Inflammatory macrophage treated with lipopolysaccharide for 4 hours (primary cell): ENCODE measurements at regions not wholly inside any gene's neighbourhood (a gene's known extent, or its start where the extent isn't known, plus 50 kb on each side); places are given as distances from the start of the nearest gene placed in this dataset.
"Not testable (repeated sequence)": the region's sequence is repeated elsewhere in the genome, so short reads cannot be mapped to it uniquely, and the experiment has no call there.

Source experiments
- DNase-seq: peaks from one replicate; pipeline ENCODE4 v3.0.0-alpha.2; 2020

DNA sequence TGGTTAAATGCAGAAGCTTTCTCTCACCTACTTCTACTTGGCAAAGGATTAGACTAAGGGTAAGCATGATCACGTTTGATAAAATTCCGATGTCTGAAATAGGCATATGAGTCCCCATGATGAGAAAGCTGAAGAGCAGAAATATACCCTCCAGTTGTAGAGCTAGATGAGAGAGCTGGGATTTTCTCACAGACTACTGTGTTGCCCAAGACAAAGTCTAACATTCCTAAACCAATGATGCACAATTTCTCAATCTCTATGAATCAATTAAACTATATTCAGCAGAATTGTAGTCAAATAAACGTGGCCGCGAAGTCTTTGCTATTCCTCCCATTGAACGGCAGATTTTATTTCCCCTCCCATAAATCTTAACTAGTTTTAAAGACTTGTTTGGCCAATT is 699.2 kb downstream of the KCNT2 start:
- no peak for DNase-seq

DNA sequence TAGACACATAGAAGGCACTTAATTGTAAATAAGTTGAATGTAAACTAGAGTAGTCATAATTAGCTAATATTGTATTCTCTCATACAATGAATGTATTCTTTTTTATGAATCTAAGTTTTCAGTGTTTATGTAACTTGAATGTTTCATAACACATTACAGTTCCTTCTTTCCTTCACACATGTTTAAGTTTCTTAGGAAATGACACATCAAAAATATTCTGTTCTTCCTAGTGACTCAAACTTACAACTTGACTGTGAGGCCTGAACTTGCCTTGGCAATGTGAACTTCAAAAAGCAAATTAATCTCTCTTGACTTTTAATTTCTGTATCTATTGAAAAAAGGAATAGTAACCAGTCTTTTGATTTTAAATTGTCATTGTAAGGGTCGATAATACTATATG is 700.1 kb downstream of the KCNT2 start:
- DNase-seq, result peak; percentile 78

DNA sequence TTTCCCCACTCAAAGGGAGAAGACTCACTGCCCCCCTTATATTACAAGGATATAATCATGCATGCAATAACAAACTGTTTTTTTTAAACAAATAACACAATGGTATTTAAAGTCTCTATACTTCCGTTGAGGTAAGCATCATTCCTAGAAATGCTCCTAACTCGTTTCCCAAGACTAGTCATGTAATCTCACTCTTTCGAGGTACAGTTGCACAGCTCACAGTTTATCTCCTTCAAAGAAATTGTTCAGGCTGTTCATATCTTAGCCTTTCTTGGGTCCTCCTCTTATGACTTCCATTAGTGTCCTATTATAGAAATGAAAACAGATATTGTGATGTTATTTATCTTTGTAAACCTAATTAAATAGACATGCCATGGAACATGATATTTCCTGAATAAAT is 705.0 kb downstream of the KCNT2 start:
- DNase-seq, result no peak

DNA sequence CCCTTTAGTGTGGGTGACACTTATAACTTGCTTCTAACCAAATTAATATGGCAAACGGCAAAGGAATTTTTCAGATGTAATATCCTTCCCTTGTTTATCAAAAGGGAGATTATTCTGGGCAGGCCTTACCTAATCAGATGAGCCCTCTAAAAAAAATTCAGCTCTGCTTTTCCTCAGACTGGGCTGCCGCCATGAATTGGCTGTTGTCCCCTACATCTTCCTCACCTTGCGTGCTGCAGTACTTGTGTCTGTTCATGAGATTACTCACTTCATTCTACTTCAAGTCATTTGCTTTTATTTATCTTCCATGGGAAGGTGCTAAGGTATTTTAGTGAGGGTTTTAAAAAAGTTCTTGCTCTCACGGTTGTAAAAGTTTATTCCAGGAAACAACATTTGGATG is 705.5 kb downstream of the KCNT2 start:
- DNase-seq, result no peak

DNA sequence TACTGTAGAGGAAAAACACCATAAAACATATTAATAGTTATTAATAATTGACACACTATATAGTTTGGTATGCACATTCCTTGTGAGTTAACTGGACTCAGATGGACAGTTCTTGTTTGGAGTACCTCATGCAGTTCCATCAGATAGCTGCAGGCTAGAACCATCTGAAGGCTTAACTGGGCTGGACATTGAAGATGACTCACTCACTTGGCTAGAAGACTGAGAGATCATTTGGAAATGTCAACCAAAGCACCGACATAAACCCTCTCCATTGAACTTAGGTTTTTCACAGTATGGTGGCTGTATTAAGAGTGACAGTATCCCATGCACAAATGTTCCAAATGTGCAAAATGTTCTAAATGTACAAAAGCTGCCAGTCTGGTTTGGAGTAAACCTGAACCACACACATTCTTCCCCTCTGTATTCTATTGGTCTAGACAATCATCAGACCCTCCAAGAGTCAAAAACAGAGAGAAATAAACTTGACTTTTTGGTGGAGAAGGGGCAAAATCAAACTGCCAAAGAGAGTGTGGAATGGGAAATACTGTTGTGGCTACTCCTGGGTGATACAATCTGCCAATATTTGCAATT is 708.4 kb downstream of the KCNT2 start:
- DNase-seq, result no peak

DNA sequence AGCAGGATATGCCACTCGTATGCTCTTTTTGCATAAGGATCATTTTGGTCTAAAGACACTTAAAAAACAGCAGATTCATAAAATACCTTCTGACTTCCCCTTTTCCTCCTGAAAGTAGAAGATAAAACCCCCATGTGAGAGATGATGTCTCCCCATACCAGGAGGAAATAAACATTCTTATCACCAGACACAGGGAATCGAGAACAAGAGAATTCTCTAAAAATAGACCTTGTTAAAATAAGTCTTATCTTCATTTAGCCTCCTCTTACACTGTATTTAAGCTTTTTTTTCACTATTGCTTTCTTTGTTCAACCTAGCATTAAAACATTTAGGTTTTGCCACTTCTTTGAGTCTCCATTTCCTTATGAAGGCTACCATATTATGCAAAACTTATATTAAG is 709.3 kb downstream of the KCNT2 start:
- peak; percentile 13 for DNase-seq

- no peak for DNase-seq
These were observed 709.9 kb downstream of the KCNT2 start for GRCh38 chr1:195898373-195898772.

GRCh38 chr1:195897076-195897475 is 711.2 kb downstream of the KCNT2 start:
- DNase-seq, result no peak

GRCh38 chr1:195894411-195894810 is 713.8 kb downstream of the KCNT2 start:
- no peak for DNase-seq

DNA sequence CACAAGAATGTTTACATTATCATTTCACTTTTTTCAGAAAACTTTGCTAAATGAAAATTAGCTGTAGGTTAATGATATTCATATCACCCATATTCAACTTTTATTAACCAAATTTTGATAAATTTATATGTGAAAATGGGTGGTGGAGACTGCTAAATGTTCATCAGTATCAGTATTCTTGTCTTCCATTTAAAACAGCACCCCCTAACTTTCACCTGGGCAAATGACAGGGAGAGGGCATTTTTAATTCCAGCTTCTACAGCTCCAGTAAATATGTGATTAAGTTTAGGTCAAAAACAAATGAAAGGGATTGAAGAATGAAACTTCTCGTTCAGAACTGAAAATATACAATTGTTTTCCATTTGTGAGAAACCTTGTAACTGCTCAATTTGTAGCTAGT is 722.2 kb downstream of the KCNT2 start:
- DNase-seq, result no peak

- no peak for DNase-seq
These were observed 729.8 kb downstream of the KCNT2 start for GRCh38 chr1:195878478-195878877.

DNA sequence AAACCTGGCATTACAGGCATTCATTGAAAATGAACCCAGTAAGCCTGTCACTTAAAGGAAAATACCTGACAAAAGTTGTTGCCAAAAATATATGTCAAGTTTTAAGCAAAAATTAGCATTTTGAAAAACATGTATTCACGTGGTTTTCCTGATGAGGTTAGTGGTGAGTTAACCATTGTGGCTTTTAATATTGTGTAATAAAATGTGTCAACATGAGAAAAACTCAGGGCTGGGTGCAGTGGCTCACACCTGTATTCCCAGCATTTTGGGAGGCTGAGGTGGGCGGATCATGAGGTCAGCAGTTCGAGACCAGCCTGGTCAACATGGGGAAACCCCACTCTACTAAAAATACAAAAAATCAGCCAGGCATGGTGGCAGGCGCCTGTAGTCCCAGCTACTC is 731.4 kb downstream of the KCNT2 start:
- DNase-seq, result no peak

GRCh38 chr1:195872376-195872775 is 735.9 kb downstream of the KCNT2 start:
- no peak for DNase-seq

- no peak for DNase-seq
These were observed 740.6 kb downstream of the KCNT2 start for GRCh38 chr1:195867638-195868037.

GRCh38 chr1:195866781-195867222 is 741.4 kb downstream of the KCNT2 start:
- no peak for DNase-seq

DNA sequence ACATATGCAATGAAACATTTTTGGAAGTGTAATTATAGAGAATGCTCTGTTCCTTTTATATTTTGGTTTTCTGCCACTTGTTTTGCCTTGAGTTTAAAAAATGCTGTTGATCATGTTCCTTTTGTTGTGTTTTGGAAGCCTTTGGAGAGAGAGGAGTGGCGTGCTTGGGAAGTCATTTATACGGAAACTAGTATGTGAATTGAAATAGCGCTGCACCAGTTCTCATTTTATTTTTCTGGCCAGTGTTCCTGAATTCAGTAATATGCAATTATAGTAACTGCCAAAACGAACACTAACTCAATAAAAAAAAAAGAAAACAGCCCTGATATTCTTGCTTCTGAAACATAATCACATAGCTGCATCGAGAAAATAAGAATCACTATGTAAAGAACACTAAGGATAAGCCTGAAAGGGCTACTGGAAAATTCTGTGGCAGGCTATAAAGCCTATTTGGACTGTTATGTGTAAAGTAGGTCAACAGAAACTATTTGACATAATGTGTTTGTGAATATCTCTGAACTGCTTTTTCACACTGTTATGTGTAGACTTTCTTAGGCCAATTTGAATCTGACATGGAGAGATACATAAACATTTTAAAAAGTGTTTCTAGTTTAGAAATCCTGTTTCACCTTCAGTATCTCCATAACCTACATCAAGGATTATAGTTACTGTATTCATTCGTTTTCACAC is 742.0 kb downstream of the KCNT2 start:
- no peak for DNase-seq

DNA sequence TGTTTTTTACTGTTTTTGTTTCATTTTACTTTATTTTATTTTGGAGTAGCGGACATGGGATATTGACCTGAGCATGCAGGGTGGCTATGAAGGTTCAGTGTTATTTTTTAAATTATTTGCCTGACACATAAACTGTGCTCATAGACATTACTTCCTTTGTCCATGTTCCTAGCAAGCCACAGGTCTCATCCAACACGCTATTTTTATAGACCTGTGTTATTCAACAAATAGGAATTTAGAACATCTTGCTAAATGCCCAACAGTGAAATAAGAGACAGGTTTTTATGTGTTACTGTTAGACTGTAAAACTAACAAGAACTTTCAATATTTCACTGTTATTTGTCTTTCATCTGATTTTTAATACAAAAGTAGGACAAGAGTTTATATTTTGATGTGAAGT is 756.4 kb downstream of the KCNT2 start:
- DNase-seq, result no peak

DNA sequence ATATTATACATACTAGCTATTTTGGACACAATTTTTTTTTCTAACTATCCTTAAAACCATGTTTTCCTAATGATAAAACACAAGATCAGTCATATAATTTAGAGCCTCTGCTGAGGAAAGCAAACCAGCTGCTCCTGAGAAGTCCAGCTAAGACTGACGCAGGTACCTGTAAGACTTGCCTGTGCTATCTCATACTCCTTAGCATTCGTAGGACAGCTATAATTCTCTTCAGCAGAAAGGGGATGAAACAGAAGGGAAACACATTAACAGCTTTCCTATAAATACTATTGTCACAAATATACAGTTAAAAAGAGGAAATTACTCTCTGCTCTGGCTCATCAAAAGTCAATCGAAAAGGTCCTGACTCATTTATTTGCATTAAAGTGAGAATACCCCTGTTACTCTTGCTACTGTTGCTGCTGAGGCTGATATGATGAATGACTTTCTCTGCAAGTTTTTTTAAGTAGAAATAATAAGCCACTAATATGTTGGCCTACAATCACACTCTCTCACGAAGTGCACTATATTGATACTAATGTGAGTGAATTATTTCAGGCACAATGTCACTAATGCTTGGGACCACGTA is 757.1 kb downstream of the KCNT2 start:
- no peak for DNase-seq

GRCh38 chr1:195849180-195849579 is 759.1 kb downstream of the KCNT2 start:
- DNase-seq, result no peak

GRCh38 chr1:195847957-195848875 is 760.0 kb downstream of the KCNT2 start:
- DNase-seq, result not testable (repeated sequence)

DNA sequence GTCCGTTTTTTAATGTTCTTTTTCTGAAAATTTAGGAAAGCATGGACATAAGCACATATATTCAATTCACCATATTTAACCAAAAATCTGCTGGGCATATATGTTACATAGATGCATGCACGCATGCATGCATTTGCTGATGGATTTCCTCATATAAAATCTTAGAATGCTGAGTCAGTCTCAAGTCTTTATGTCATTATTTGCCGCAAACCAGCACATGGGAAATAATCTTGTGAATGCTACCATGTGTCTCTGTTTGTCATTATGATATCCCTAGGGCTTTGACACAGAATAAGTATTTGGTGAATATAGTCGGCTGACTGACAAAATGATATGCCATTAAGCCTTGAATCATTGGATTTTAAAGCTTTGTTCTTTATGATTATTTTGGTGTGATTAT is 776.5 kb downstream of the KCNT2 start:
- DNase-seq, result no peak

- DNase-seq, result no peak
These were observed 779.9 kb downstream of the KCNT2 start for GRCh38 chr1:195828325-195828724.

GRCh38 chr1:195820925-195821324 is 787.3 kb downstream of the KCNT2 start:
- DNase-seq, result no peak

DNA sequence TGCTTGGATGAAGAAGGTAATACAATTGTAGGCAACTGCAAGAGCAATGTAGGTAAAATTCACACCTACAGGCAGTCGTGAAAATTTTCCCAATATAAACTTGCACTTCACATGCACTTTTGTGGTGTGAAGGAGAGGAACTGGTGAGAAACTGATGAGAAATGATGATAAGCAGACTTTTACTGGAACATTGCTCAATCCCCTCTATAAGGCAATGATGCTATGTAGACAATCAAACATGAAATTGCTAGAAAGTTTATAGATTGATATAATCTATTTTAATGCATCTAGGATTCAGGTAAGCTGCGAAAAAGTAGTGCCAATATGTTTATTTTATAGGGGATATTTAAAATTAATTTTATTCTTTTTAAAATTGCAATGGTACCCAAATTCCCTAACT is 802.2 kb downstream of the KCNT2 start:
- no peak for DNase-seq
